CD1c-positive myeloid dendritic cell (primary cell): ENCODE measurements at regions not wholly inside any gene's neighbourhood (a gene's known extent, or its start where the extent isn't known, plus 50 kb on each side); places are given as distances from the start of the nearest gene placed in this dataset.

Experiments
- DNase-seq: peaks from one replicate; pipeline ENCODE4 v3.0.0-alpha.2; 2016; ENCODE audit errors: extremely low spot score

- DNase-seq, result no peak
These were observed 539.6 kb downstream of the CCDC171 start for GRCh38 chr9:16092142-16093091.

- no peak for DNase-seq
These were observed 545.5 kb downstream of the CCDC171 start for GRCh38 chr9:16098306-16098705.

- DNase-seq, result no peak
These were observed 547.1 kb downstream of the CCDC171 start for GRCh38 chr9:16099732-16100536.

GRCh38 chr9:16100537-16101091 lies 547.8 kb downstream of the CCDC171 start:
- DNase-seq, result no peak

GRCh38 chr9:16102154-16102553 lies 549.3 kb downstream of the CCDC171 start:
- DNase-seq, result no peak

GRCh38 chr9:16103620-16104397 lies 551.0 kb downstream of the CCDC171 start:
- no peak for DNase-seq

- no peak for DNase-seq
These were observed 552.6 kb downstream of the CCDC171 start for GRCh38 chr9:16105168-16106020.

- DNase-seq, result no peak
These were observed 553.3 kb downstream of the CCDC171 start for GRCh38 chr9:16106021-16106571.

- DNase-seq, result no peak
These were observed 559.3 kb downstream of the CCDC171 start for GRCh38 chr9:16112116-16112515.

GRCh38 chr9:16115994-16116393 lies 563.2 kb downstream of the CCDC171 start:
- DNase-seq, result no peak

GRCh38 chr9:16118043-16118442 lies 565.2 kb downstream of the CCDC171 start:
- DNase-seq, result no peak

GRCh38 chr9:16119261-16120230 lies 566.7 kb downstream of the CCDC171 start:
- no peak for DNase-seq

- DNase-seq, result no peak
These were observed 567.4 kb downstream of the CCDC171 start for GRCh38 chr9:16120231-16120641.

- no peak for DNase-seq
These were observed 567.9 kb downstream of the CCDC171 start for GRCh38 chr9:16120727-16121126.

GRCh38 chr9:16121168-16121567 lies 568.3 kb downstream of the CCDC171 start:
- DNase-seq, result no peak

- no peak for DNase-seq
These were observed 568.9 kb downstream of the CCDC171 start for GRCh38 chr9:16121601-16122286.

- no peak for DNase-seq
These were observed 572.8 kb downstream of the CCDC171 start for GRCh38 chr9:16125629-16126028.

GRCh38 chr9:16126042-16126441 lies 573.2 kb downstream of the CCDC171 start:
- no peak for DNase-seq

- no peak for DNase-seq
These were observed 575.2 kb downstream of the CCDC171 start for GRCh38 chr9:16128003-16128402.
